PFSK-1 (cell line): ENCODE measurements at regions not wholly inside any gene's neighbourhood (a gene's known extent, or its start where the extent isn't known, plus 50 kb on each side); places are given as distances from the start of the nearest gene placed in this dataset.

ENCODE experiments used
- FOXP2 ChIP-seq: optimal IDR thresholded peaks from 2 replicates; pipeline ENCODE3; 2011; ENCODE audit warnings: borderline replicate concordance, control low read depth, inconsistent platforms; ENCODE audit not compliant: insufficient read depth; ENCODE audit errors: extremely low read length, extremely low read depth
- POLR2AphosphoS5 ChIP-seq: IDR thresholded peaks from 2 replicates; pipeline ENCODE4 v1.6.1; 2012; ENCODE audit warnings: low read depth, mild to moderate bottlenecking, control low read depth, low read length, moderate library complexity
- SIN3A ChIP-seq: IDR thresholded peaks from 2 replicates; pipeline ENCODE4 v1.6.1; 2012; ENCODE audit warnings: mild to moderate bottlenecking, low read length, moderate library complexity, borderline replicate concordance; ENCODE audit not compliant: insufficient read depth
- TAF1 ChIP-seq: IDR thresholded peaks from 2 replicates; pipeline ENCODE4 v1.6.1; 2012; ENCODE audit warnings: low read length, control low read depth, borderline replicate concordance; ENCODE audit not compliant: insufficient read depth
- TF ChIP-seq, protein P1 (sequence below), 2 experiments: IDR thresholded peaks; 2 replicates each; pipeline versions ENCODE4 v1.6.1 to v1.8.0; 2011 to 2012; ENCODE audit warnings: low read depth in 2 of 2, low read length in 2 of 2, control low read depth in 1 of 2, inconsistent platforms in 1 of 2, mild to moderate bottlenecking in 1 of 2, moderate library complexity in 1 of 2; ENCODE audit not compliant: insufficient read depth in 1 of 2

DNA sequence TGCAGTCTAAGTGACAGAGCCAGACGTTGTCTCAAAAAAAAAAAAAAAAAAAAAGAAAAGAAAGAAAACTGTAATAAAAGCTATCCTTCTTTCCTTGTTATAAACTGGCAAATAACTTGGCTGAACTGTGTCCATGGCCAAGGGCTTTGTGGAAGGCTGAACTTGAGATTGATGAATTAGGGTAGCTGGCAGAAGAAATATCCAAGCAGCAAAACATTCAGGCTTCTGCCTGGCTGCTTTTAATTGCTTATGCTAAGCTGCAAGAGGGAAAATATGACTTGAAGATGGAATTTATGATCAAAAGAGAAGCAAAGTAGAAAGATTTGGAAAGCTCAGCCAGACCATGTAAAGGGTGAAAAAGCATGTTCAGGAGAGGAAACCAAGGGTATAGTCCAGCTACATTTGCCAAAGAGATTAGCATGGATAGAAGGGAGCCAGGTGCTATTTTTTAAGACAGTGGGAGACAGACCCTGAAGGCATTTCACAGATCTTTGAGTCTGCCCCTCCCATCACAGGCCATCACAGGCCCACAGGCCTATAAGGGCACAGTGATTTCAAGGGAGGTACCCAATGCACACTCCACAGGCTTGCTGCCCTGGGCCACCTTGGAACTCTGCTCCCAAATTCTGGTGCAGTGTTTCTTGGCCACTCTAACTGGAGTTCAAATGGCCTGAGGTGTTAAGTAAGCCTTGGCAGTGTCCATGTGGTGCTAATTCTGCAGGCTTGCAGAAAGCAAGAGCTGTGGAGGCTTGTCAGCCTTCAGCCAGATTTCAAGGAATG lies 226.0 kb downstream of the AEBP2 start:
- no peak for TF ChIP-seq FOXP2

DNA sequence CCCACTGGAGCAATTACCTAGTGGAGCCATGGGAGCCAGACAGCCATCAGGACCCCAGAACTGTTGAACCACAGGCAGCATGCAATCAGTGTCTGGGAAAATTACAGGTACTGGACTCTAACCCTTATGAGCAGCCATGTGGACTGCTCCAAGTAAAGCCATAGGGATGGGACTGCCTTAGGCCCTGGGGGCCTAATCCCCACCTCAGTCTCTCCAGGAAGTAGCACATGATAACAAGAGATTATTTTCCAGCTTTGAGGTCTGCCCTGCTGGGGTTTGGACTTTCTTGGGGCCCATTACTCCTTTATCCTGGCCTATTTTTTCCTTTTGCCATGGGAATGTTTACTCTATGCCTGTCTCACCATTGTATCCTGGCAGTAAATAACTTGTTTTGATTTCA lies 226.8 kb downstream of the AEBP2 start:
- no peak for TF ChIP-seq POLR2AphosphoS5
- TF ChIP-seq, protein P1, sequence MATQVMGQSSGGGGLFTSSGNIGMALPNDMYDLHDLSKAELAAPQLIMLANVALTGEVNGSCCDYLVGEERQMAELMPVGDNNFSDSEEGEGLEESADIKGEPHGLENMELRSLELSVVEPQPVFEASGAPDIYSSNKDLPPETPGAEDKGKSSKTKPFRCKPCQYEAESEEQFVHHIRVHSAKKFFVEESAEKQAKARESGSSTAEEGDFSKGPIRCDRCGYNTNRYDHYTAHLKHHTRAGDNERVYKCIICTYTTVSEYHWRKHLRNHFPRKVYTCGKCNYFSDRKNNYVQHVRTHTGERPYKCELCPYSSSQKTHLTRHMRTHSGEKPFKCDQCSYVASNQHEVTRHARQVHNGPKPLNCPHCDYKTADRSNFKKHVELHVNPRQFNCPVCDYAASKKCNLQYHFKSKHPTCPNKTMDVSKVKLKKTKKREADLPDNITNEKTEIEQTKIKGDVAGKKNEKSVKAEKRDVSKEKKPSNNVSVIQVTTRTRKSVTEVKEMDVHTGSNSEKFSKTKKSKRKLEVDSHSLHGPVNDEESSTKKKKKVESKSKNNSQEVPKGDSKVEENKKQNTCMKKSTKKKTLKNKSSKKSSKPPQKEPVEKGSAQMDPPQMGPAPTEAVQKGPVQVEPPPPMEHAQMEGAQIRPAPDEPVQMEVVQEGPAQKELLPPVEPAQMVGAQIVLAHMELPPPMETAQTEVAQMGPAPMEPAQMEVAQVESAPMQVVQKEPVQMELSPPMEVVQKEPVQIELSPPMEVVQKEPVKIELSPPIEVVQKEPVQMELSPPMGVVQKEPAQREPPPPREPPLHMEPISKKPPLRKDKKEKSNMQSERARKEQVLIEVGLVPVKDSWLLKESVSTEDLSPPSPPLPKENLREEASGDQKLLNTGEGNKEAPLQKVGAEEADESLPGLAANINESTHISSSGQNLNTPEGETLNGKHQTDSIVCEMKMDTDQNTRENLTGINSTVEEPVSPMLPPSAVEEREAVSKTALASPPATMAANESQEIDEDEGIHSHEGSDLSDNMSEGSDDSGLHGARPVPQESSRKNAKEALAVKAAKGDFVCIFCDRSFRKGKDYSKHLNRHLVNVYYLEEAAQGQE (IDR thresholded peaks at IDR 0.05; ENCODE audit: insufficient read depth in 1 of 2, low read depth in 2 of 2, low read length in 2 of 2), result no peak
- no peak for TF ChIP-seq TAF1

DNA sequence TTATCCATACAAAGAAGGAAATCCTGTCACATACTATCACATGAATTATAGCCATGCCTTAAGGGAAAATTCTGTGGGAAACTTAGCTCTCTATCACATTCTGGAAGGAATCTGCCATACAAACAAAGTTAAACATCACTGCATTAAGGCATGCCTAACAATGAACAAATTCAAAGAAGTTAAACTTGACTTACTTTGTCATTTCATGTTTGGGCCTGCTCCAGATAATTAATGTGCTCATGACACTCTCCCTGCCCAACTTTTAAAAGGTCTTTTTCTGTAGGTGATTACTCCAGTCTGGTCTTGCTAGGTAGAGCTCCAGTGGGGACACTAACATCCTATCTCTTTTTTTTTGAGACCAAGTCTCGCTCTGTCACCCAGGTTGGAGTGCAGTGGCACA lies 230.5 kb downstream of the AEBP2 start:
- TF ChIP-seq SIN3A, result no peak
- TF ChIP-seq POLR2AphosphoS5, result no peak
- TF ChIP-seq, protein P1 (IDR thresholded peaks at IDR 0.05; ENCODE audit: insufficient read depth in 1 of 2, low read depth in 2 of 2, low read length in 2 of 2), result no peak
- no peak for TF ChIP-seq TAF1
- no peak for TF ChIP-seq FOXP2

DNA sequence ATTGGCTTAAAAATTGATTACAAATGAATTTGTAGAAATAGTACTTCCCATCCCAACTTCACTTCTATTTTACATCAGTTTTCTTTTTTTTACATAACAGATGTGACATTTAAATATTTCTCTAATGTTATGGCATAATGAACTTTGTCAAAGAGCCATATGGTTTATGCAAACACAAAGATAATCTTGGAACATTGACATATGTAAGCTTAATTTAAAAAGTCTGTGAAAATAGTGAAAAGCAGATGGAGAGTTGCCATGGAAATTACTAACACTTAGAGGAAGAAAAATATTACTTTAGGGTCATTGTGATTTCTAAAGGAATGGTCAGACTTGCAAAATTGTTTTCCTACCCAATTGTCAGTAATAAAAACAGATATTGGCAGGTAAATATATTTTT lies 232.4 kb downstream of the AEBP2 start:
- TF ChIP-seq SIN3A, result no peak
- no peak for TF ChIP-seq FOXP2
- no peak for TF ChIP-seq TAF1
- no peak for TF ChIP-seq POLR2AphosphoS5
- TF ChIP-seq, protein P1 (IDR thresholded peaks at IDR 0.05; ENCODE audit: insufficient read depth in 1 of 2, low read depth in 2 of 2, low read length in 2 of 2), result no peak

DNA sequence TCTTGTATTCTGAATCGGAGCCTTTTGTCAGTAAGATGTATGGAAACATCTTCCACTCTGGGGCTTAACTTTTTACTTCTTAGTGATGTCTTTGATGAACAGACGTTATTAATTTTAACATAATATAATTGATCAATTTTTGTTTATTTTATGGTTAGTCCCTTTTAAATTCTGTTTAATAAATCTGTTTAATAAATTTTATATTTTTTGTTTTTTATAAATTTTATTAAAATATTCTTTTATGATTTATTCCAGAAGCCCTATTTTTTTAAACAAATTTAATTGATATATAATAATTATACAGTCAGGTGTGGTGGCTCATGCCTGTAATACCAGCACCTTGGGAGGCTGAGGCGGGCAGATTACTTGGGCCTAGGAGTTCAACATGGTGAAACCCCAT lies 235.1 kb downstream of the AEBP2 start:
- TF ChIP-seq, protein P1 (IDR thresholded peaks at IDR 0.05; ENCODE audit: insufficient read depth in 1 of 2, low read depth in 2 of 2, low read length in 2 of 2), result no peak
- TF ChIP-seq POLR2AphosphoS5 (no peak), FOXP2 (no peak), SIN3A (no peak), TAF1 (no peak)
